Skeletal muscle cell (primary cell): ENCODE measurements at regions not wholly inside any gene's neighbourhood (a gene's known extent, or its start where the extent isn't known, plus 50 kb on each side); places are given as distances from the start of the nearest gene placed in this dataset.
"Not testable (repeated sequence)": the region's sequence is repeated elsewhere in the genome, so short reads cannot be mapped to it uniquely, and the experiment has no call there.

Experiments
- DNase-seq: peaks from one replicate; pipeline ENCODE4 v3.0.0-alpha.2; 2010; ENCODE audit warnings: low read depth
- H3K4me3 ChIP-seq: 2 replicates; pipeline ENCODE4 v1.5.1; 2011; ENCODE audit warnings: low read depth, mild to moderate bottlenecking, control low read depth, low read length, moderate library complexity

- no peak overlapping the region for H3K4me3 ChIP-seq
- no peak for DNase-seq
Observed at GRCh38 chr4:14124816-14125215, 497.3 kb upstream of the BOD1L1 start.

DNA sequence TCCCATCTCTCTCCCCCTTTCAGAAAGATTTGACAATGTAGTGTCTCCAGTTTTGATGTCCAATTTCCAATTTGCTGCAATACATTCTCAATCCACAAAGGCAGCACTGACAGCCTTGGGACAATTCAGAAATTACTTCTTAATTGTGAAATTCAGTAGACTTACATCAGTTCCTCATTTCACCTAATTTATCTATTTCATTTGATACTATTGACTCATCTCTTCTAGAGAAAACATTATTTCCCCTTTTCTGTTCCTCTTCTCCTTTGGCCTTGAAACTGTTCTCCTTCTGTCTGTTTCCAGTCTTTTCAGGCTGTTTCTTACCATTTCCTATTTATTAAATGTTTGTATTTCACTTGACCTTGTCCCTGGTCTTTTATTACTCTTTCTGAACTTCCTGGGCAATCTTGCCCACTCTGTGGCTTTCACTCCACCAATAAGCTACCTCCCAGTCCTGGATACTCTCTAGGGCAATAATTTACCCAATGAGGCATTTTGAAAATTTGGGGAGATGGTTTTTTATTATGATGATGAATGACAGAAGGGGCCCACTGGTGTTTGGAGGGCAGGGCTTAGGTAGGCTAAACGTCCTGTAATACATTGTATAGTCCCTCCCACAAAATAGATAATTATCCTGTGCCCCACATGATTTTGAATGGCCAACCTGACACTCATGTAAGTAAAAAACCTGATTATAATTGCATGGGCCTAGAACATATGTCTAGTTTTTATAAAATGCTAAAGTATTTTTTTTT lies 498.0 kb upstream of the BOD1L1 start:
- DNase-seq: no peak
- H3K4me3 ChIP-seq: no peak overlapping the region

GRCh38 chr4:14130551-14130950 lies 503.0 kb upstream of the BOD1L1 start:
- H3K4me3 ChIP-seq: no peak overlapping the region
- no peak for DNase-seq

DNA sequence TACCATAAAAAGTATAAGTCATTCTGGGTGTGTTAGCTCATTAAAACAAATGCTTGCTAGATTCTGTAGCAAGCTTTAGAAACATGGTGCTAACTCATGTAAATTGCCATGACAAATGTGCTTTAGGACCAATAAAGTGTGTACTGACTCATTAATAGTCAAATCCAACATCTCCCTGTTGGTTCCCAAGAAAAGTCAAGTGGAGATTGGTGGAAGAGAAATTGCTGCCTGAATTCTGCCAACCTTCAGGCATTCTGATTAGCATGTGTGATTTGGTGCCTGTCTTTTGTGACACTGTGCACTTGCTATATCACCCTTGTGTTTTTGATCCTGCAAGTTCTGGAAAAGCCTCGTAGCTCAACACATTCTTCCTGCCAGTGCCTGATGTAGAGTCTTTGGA lies 503.8 kb upstream of the BOD1L1 start:
- no peak overlapping the region for H3K4me3 ChIP-seq
- no peak for DNase-seq

DNA sequence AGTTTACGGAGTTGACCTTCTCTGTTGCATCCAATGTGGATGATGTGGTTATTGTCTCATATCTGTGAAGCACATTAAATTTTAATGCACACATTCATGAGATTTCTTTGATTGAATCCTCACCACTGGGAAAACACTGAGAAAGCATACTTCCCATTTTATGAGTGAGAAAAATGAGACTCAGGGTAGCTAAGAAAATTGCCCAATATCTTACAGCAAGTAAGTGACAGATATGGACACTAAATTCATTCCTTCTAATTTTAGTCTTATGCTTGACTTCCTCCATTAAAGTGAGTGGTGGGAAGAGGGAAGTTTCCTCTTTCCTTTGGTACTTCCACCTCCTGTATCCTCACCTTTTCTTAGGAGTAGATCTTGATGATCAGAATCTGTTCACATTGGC lies 504.8 kb upstream of the BOD1L1 start:
- no peak for DNase-seq
- no peak overlapping the region for H3K4me3 ChIP-seq

DNA sequence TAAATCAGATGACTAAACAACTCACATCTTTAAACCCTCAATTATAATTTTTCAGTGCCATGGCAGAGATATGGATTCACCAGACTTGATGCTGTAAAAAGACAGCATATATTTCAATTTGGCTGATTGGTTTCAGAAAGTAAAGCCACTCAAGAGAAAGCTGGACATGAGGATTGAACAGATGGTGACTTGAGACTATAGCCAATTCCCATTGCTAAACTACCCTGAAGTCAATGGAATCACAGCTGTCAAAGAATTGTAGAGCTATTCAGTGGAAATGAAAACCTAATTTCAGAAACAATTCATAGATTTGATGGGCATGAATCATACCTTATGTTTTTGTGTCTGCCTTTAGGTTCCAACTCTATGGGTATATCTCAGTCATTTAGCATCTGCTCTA lies 510.6 kb upstream of the BOD1L1 start:
- no peak for DNase-seq
- H3K4me3 ChIP-seq: no peak overlapping the region

DNA sequence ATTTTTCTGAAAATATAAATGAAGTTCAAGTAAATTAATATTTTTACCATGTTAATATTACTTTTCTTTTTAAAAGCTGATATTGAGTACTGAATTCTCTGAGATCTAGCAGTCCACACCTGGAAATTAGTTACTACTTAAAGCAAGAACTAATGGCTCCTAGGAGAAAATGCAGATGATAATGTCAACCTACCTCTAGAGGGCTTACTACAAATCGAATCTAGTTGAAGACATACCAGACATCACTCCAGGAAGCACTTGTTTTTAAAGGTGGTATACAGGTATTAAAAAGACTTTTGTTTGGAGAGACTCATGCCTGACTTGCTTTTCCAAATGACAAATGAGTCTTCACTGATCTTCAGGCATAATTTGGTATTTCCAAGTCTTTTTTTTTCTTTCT lies 516.4 kb upstream of the BOD1L1 start:
- H3K4me3 ChIP-seq: no peak overlapping the region
- no peak for DNase-seq

DNA sequence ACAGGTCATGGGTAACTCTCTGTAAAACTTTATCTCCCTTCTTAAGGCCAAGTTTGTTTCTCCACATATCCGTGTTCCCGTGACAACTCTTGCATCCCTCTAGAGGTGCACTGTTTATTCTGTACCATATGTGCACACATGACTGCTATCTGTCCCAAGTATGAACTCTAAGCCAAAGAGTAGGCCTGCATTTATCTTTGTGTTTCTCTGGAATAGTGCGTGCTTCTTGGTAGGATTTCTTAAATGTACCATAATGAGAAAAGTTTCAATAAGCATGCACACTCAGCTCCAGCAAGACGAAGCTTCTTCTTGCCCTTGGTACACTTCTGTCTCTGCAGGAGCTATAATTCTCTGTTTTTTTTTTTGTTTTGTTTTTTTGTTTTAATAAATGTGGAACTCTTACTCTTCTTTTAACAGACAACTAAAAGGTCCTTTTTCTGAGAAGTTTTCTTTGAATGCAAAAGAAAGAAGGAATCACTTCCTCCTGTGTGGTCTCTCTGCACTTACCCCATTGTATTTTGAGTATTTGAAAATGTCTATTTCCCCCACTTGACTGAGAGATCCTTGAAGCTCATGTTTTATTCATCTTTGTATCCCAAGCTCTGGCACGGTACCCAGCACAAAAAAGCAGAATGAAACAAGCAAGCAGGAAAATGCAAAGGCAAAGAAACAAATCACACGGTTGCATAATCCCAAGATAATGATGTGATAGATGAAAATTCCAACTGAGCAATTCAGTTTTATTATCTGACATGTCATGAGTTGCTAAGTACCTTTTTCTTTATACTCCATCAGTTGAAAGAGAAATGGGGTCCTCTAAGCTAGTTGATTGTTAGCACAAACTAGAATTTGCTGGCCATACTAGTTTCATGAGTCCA lies 521.9 kb upstream of the BOD1L1 start:
- no peak overlapping the region for H3K4me3 ChIP-seq
- DNase-seq: no peak

GRCh38 chr4:14151101-14151500 lies 523.6 kb upstream of the BOD1L1 start:
- DNase-seq: no peak
- no peak overlapping the region for H3K4me3 ChIP-seq

- DNase-seq: no peak
- no peak overlapping the region for H3K4me3 ChIP-seq
Observed at GRCh38 chr4:14152834-14153519, 525.5 kb upstream of the BOD1L1 start.

DNA sequence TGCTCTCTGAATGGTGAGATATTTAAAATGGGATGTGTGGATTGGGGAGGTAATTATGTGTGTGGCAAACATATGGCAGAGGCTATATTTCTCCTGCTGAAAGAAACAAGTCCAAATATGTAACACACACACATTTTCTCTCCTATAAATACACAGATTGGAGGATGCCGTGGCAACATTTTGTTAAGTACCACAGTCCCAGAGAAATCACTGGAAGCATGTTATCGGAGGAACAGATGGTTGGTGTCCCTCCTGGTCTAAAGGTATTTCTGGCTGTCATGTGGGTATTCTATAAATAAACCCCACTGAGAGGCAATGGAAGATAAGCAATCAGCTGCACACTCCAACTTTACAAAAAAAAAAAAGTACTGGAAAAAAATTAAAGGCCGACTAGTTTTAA lies 528.3 kb upstream of the BOD1L1 start:
- no peak overlapping the region for H3K4me3 ChIP-seq
- DNase-seq: no peak

DNA sequence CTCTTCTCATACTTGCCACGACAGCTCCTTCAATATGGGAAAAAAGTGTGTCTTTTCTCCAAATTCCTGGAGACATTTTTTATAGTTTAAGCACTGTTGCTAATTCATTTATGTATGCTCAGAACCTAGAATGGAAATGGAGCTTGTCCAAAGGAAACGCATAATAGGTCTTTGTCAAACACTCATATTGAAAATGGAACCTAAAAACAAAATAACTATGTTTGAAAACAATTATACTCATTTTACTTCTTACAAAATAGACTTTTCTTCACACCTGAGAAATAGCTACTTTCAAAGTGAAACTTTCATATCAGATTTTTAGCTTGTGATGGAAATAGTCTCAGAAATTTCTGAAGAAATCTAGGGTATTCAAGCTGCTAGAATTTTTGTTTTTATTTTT lies 529.7 kb upstream of the BOD1L1 start:
- no peak overlapping the region for H3K4me3 ChIP-seq
- no peak for DNase-seq

DNA sequence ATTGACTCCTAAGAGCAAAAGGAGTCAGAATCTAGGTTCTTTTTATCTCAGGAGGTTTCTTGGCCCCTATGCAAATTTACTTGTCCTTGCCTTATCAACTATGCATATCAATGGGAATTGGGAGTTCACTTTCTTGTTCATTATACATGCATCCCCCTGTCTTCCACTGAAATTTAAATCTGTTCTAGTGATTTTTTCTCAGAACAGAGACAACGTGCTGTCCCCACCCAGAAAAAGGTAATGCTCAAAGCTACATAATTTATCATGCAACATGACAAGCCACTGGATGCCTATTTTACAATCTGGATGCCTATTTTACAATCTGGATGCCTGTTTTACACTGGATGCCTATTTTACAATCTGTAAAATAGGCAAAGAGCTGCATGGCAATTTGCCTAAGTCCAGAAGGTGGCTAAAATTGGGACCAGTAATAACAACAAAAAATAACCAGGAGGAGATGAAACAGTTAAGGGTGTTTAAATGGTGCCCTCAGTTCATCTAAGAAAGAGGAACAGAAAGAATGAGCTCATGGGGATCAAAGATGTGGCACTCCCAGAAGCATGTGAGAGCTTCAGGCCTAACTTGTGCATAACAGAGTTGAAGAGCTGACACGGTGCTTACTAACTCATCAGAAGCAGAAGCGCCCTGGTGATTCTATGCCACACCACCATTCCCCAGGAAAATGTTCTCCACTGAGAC lies 537.8 kb upstream of the BOD1L1 start:
- DNase-seq: no peak
- no peak overlapping the region for H3K4me3 ChIP-seq

GRCh38 chr4:14167876-14168510 lies 540.5 kb upstream of the BOD1L1 start:
- no peak for DNase-seq
- no peak overlapping the region for H3K4me3 ChIP-seq

GRCh38 chr4:14168919-14169318 lies 541.4 kb upstream of the BOD1L1 start:
- no peak overlapping the region for H3K4me3 ChIP-seq
- DNase-seq: peak; percentile 82

- no peak overlapping the region for H3K4me3 ChIP-seq
- no peak for DNase-seq
Observed at GRCh38 chr4:14169460-14169859, 541.9 kb upstream of the BOD1L1 start.

GRCh38 chr4:14169940-14170339 lies 542.4 kb upstream of the BOD1L1 start:
- DNase-seq, H3K4me3 ChIP-seq: not testable (repeated sequence)

DNA sequence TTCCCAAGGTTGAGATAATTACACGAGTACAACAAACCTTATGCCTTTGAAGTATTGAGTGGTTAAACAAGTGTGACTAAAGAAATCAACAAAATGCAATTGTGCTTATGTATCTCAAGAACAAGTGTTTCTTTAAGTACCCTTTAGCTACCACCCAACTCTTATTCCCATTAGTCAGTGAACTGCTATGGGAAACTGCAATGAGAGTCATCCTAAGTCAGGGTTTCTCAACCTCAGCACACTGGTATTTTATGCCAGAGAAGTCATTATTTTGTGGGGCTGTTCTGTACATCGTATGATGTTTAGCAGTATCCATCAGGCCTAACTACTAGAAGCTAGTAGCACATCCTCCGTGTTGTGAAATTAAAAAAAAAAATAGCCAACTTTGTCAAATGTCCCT lies 549.1 kb upstream of the BOD1L1 start:
- no peak overlapping the region for H3K4me3 ChIP-seq
- DNase-seq: no peak

- no peak for DNase-seq
- H3K4me3 ChIP-seq: no peak overlapping the region
Observed at GRCh38 chr4:14177987-14178386, 550.5 kb upstream of the BOD1L1 start.
